DND-41 (cell line): ENCODE measurements at regions not wholly inside any gene's neighbourhood (a gene's known extent, or its start where the extent isn't known, plus 50 kb on each side); places are given as distances from the start of the nearest gene placed in this dataset.

Experiments
- CTCF ChIP-seq: IDR thresholded peaks from 2 replicates; pipeline ENCODE4 v1.5.1; 2012; ENCODE audit warnings: borderline replicate concordance, low read length, moderate library complexity, mild to moderate bottlenecking; ENCODE audit not compliant: poor library complexity, severe bottlenecking; ENCODE audit errors: extremely low read depth
- EZH2 ChIP-seq: IDR thresholded peaks from 3 replicates; pipeline ENCODE4 v1.6.1; 2012; ENCODE audit warnings: borderline replicate concordance, low read depth, mild to moderate bottlenecking, moderate library complexity, low read length, inconsistent platforms; ENCODE audit not compliant: severe bottlenecking

GRCh38 chr3:83150896-83151295 is 1389.5 kb upstream of the GBE1 start:
- TF ChIP-seq CTCF: no peak
- no peak for TF ChIP-seq EZH2
